ENCODE measurements at regions not wholly inside any gene's neighbourhood (a gene's known extent, or its start where the extent isn't known, plus 50 kb on each side); places are given as distances from the start of the nearest gene placed in this dataset.
"Not testable (repeated sequence)": the region's sequence is repeated elsewhere in the genome, so short reads cannot be mapped to it uniquely, and the experiment has no call there.

DNA sequence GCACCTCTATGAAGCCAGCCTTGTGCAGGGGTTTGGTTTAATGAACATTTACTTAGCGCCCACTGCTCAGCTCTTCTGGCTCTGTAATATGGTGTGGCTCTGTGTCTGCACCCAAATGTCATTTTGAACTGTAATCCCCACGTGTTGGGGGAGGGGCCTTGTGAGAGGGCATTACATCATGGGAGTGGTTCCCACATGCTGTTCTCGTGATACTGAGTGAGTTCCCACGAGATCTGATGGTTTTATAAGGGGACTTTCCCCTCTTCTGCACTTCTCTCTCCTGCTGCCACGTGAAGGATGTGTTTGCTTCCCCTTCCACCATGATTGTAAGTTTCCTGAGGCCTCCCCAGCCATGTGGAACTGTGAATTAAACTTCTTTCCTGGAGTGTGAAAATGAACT, 127.7 kb downstream of the POTEG start:
- not testable (repeated sequence) for H3K36me3 Mint-ChIP-seq (ENCODE audit: low read depth); H3K4me3 Mint-ChIP-seq; H3K27ac Mint-ChIP-seq; H3K27me3 Mint-ChIP-seq; ATAC-seq (replicated peaks); H3K4me1 Mint-ChIP-seq; H3K9me3 Mint-ChIP-seq

DNA sequence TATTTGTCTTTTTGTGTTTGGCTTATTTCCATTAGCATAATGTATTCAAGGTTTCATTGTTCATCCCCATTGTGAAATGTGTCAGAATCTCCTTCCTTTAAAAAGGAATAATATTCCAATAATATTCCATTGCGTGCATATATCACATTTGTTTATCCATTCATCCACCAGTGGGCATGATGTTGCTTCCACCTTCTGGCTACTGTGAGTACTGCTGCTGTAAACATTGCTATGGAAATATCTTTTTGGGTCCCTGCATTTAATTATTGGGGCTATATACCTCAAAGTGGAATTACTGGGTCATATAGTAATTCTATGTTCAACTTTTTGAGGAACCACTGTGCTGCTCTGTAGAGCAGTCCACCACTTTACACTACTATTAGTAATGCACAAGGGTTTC, 123.1 kb downstream of the POTEG start:
- not testable (repeated sequence) for H3K4me1 Mint-ChIP-seq; H3K36me3 Mint-ChIP-seq (ENCODE audit: low read depth); H3K4me3 Mint-ChIP-seq; H3K27me3 Mint-ChIP-seq; H3K27ac Mint-ChIP-seq; ATAC-seq (replicated peaks); H3K9me3 Mint-ChIP-seq

DNA sequence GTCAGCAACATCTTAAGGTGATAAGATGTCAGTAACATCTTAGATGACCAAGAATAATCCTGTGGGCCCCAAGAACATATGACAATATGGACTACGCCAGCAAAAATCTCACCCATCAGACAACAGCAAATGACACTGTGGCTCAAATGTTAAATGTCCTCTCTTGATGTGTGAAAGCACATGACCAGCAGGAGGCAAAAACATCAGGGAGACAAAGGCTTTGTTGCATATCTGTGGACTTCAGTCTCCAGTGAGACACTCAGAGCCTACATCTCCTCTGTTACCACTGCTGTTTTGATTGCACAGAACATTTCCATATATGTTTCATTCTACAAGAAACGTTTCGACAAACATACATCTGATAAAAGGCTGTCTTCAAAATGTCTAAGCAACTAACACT, 103.5 kb downstream of the POTEG start:
- H3K4me3 Mint-ChIP-seq; H3K27ac Mint-ChIP-seq; H3K36me3 Mint-ChIP-seq (ENCODE audit: low read depth); H3K27me3 Mint-ChIP-seq; H3K4me1 Mint-ChIP-seq; H3K9me3 Mint-ChIP-seq; ATAC-seq (replicated peaks): not testable (repeated sequence)

DNA sequence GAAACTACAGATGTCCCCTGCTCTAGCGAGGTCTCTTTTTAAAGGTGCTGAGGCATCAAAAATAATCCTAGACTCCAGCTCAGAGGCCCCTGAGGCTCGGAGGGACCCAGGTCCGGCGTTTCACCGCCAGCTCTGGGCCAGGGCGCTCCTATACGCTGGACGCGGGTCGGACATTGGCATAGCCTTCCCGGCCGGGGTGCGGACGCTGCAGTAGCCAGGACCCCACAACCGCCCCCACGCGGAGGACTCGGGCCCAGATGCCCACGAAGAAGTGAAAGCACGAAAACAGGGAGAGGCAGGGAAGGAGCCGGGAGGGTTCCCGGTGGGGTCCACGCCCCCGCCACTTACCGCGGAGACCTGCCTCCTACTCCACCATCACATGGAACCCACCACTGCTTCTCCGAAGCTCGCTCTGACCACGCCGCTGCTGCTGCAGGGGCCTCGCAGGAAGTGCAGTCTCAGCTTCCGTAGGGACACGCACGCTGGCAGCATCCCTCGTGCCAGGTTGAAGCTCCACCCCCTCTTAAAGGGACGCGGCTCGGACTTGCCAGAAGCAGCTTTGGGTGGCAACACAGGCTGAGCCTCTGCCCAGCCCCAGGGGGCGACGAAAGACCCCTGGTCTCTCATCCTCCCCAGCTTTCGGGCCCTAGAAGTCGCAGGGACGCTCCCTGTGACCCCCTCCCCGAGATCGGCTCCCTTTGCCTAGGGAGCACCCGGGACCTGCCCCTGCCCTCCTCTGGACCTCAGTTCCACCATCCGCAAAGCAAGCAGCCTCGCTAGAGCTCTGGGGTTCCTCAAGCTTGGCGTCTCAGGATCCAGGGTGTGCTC, 96.7 kb downstream of the POTEG start:
- H3K36me3 Mint-ChIP-seq (ENCODE audit: low read depth); H3K27me3 Mint-ChIP-seq; H3K27ac Mint-ChIP-seq; ATAC-seq (replicated peaks); H3K9me3 Mint-ChIP-seq; H3K4me3 Mint-ChIP-seq; H3K4me1 Mint-ChIP-seq: not testable (repeated sequence)

DNA sequence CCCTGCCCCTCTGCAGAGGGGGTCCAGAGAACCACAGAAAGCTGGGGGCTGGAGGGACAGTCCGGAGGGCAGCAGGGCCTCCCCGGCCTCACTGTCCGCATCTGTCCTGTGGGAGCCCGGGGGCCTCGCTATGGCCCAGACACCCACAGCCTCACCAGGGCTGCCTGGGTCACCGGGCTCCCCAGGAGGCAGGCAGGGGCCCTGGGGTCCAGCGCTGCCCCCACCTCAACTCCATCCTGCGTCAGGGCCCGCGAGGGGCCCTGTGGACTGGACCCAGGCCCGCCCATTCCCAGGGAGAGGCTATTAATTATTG, 96.1 kb downstream of the POTEG start:
- not testable (repeated sequence) for H3K4me3 Mint-ChIP-seq; H3K4me1 Mint-ChIP-seq; H3K27ac Mint-ChIP-seq; H3K36me3 Mint-ChIP-seq (ENCODE audit: low read depth); ATAC-seq (replicated peaks); H3K27me3 Mint-ChIP-seq; H3K9me3 Mint-ChIP-seq

DNA sequence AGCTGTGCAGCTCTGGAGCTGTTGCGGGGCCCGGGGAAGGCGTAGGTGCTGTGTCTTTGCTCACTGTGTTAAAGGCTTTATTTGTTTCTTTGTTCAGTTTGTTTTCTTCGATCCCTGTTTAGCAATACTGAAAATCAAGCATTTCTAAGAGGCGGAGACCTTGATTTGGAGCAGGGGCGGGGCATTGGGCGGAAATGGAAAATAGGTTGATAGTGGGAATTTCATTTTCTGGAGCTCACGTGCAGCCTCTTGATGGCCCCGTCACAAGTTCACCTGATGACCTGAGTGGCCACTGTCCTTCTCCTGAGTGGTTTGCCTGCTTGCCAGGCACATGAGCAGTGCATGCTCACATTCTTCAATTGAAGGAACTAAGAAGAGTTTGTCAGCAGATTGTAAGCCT, 93.2 kb downstream of the POTEG start:
- not testable (repeated sequence) for H3K9me3 Mint-ChIP-seq

DNA sequence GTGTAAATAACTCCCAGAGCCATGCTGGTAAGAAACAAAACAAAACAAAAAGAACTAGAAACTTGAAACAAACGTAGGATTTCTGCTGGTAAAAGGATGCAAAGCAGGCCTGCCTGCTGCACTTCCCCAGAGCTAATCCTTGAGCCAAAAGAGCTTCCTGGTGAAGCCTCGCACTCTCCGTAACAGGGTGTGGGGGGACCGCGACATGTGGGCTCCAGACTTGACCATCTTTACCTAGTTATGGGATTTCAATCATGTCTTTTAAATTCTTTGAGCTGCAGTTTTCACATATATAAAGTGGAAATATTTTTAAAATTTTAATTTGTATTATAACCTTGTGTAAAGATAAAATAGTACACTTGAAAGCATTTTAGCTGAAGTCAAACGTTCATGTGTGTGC, 92.5 kb downstream of the POTEG start:
- not testable (repeated sequence) for H3K4me1 Mint-ChIP-seq; H3K36me3 Mint-ChIP-seq (ENCODE audit: low read depth); ATAC-seq (replicated peaks); H3K27ac Mint-ChIP-seq; H3K9me3 Mint-ChIP-seq; H3K4me3 Mint-ChIP-seq; H3K27me3 Mint-ChIP-seq

More for the DNA sequence above, 93.2 kb downstream of the POTEG start:
- not testable (repeated sequence) for H3K4me3 Mint-ChIP-seq; H3K27me3 Mint-ChIP-seq; H3K36me3 Mint-ChIP-seq (ENCODE audit: low read depth); H3K4me1 Mint-ChIP-seq; ATAC-seq (replicated peaks); H3K27ac Mint-ChIP-seq

DNA sequence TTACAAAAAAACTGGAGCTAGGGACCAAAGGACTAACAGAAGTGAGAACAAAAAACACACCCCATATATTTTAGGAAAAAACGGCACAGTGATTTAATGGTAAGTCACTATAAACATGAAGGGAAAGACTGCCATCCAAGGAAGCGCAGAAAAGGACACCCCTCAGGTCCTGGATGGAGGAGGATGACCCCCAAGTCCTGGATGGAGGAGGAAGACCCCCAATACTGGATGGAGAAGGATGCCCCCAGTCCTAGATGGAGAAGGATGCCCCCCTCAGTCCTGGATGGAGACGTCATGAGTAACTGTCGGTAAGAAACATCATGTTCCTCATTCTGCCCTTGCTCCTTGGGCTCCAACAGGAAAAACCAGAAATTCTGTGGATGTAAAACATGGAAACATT, 89.9 kb downstream of the POTEG start:
- not testable (repeated sequence) for H3K9me3 Mint-ChIP-seq; ATAC-seq (replicated peaks); H3K27ac Mint-ChIP-seq; H3K4me1 Mint-ChIP-seq; H3K27me3 Mint-ChIP-seq; H3K36me3 Mint-ChIP-seq (ENCODE audit: low read depth); H3K4me3 Mint-ChIP-seq

DNA sequence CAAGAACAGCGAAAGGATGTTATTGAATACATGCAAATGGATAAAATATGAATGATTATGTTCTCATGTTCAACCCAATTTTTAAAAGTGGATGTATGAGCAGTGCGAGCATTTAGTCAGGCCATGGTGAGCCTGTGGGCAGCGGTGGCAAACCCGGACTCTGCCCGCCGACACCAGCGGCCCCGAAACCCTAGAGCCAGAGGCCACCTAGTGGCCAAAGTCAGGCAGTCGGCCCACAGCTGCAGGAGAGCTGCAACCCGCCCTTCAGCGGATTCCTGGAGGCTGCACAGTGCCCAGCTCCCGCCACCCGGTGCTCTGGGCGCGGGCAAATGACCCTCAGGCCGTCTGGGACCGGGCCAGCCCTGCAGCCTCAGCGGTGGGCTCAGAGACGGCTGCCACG, 89.5 kb downstream of the POTEG start:
- not testable (repeated sequence) for H3K4me3 Mint-ChIP-seq; H3K27ac Mint-ChIP-seq; H3K36me3 Mint-ChIP-seq (ENCODE audit: low read depth); H3K27me3 Mint-ChIP-seq; ATAC-seq (replicated peaks); H3K4me1 Mint-ChIP-seq; H3K9me3 Mint-ChIP-seq

DNA sequence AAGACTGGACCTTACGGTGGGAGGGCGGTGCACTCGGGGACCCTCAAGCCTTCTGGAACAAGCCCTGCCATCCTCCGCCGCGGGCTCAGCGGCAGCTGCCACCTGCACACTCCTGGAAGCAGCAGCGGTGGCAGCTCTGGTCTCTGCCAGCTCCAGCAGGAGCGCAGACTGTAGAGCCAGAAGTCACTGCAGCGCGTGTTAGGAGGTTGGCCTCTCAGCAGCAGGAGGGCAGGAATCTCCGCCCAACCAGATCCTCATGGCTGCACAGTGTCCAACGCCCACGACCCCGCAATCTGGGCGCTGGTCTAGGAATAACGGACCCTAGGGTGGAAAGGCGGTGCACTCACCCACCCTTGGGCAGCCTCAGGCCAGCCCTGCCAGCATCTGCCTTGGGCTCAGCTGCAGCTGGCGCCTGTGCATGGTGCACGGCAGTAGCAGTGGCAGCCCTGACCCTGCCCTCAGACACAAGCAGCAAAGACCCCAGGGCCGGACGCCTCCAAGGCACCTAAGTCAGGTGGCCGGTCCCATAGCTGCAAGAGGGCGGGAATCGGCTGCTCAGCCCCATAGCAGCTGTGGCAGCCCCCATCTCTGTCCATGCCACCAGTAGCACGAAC, 88.7 kb downstream of the POTEG start:
- ATAC-seq (replicated peaks); H3K27me3 Mint-ChIP-seq; H3K4me1 Mint-ChIP-seq; H3K4me3 Mint-ChIP-seq; H3K9me3 Mint-ChIP-seq; H3K36me3 Mint-ChIP-seq (ENCODE audit: low read depth); H3K27ac Mint-ChIP-seq: not testable (repeated sequence)

DNA sequence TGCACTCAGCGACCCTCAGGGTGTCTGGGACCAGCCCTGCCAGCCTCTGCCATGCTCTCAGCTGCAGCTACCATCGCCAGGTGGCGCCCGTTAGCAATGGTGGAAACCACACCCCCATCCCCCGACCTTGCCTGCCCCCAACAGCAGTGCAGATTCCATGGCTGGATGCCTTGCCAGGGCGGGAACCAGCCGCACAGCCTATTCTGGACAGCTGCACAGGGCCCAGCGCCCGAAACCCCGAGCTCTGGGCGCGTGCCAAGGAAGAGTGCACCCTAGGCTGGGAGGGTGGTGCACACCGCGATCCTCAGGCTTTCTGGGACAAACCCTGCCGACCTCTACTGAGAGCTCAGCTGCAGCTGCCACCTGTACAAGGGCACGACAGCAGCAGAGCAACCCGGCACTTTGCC, 88.1 kb downstream of the POTEG start:
- not testable (repeated sequence) for H3K27me3 Mint-ChIP-seq; H3K27ac Mint-ChIP-seq; ATAC-seq (replicated peaks); H3K36me3 Mint-ChIP-seq (ENCODE audit: low read depth); H3K4me1 Mint-ChIP-seq; H3K9me3 Mint-ChIP-seq; H3K4me3 Mint-ChIP-seq

DNA sequence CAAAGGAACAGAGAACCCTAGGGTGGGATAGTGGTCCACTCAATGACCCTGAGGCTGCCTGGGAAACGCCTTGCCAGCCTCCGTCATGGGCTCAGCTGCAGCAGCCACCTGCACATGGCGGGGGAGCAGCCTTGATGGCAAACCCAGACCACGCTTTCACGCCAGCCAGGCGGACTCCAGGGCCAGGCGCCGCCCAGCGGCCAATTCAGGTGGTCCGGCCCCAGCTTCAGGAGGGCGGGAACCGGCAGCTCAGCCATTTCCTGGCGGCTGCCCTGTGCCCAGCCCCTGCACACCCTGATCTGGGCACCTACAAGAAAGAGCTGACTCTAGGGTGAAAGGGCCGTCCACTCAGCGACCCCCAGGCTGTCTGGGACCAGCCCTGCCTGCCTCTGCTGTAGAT, 87.5 kb downstream of the POTEG start:
- H3K27ac Mint-ChIP-seq; H3K9me3 Mint-ChIP-seq; H3K36me3 Mint-ChIP-seq (ENCODE audit: low read depth); H3K27me3 Mint-ChIP-seq; H3K4me1 Mint-ChIP-seq; ATAC-seq (replicated peaks); H3K4me3 Mint-ChIP-seq: not testable (repeated sequence)

DNA sequence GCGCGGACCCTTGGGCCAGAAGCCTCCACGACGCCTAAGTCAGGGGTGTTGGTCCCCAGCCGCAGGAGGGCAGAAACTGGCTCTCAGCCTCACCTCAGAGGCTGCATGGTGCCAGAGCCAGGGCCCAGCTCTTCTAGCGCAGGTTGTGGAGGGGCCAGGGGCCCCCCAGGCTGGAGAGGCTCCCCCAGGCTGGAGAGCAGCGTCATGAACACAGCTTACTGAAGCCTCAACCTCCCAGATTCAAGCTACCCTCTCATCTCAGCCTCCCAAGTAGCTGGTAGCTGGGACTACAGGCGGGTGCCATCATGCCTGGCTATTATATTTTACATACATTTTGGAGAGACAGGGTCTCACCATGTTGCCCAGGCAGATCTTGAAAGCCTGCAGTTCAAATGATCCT, 87.0 kb downstream of the POTEG start:
- not testable (repeated sequence) for ATAC-seq (replicated peaks); H3K27ac Mint-ChIP-seq; H3K9me3 Mint-ChIP-seq; H3K27me3 Mint-ChIP-seq; H3K4me1 Mint-ChIP-seq; H3K36me3 Mint-ChIP-seq (ENCODE audit: low read depth); H3K4me3 Mint-ChIP-seq
